ENCODE measurements at regions not wholly inside any gene's neighbourhood (a gene's known extent, or its start where the extent isn't known, plus 50 kb on each side); places are given as distances from the start of the nearest gene placed in this dataset.
"Not testable (repeated sequence)": the region's sequence is repeated elsewhere in the genome, so short reads cannot be mapped to it uniquely, and the experiment has no call there.

GRCh38 chr2:89305623-89306022 is 614.1 kb downstream of the RPIA start:
- not testable (repeated sequence) for H3K36me3 ChIP-seq (ENCODE audit: insufficient read depth, low read length); H3K4me2 ChIP-seq (ENCODE audit: low read length); H3K9me3 ChIP-seq (ENCODE audit: low read length); H3K27me3 ChIP-seq (ENCODE audit: insufficient read depth, low read length); H3K9me2 ChIP-seq (ENCODE audit: low read depth, low read length); H3K4me1 ChIP-seq (ENCODE audit: insufficient read depth, low read length, severe bottlenecking); H3K27ac ChIP-seq (ENCODE audit: low read depth, low read length, poor library complexity, severe bottlenecking); H2AFZ ChIP-seq (ENCODE audit: low read length); H3F3A ChIP-seq (ENCODE audit: insufficient read depth, low read length); H4K20me1 ChIP-seq (ENCODE audit: insufficient read depth, low read length); H3K9ac ChIP-seq (ENCODE audit: low read length); H3K4me3 ChIP-seq (ENCODE audit: low read depth, low read length, poor library complexity, severe bottlenecking); H3K79me2 ChIP-seq (ENCODE audit: insufficient read depth, low read length)

DNA sequence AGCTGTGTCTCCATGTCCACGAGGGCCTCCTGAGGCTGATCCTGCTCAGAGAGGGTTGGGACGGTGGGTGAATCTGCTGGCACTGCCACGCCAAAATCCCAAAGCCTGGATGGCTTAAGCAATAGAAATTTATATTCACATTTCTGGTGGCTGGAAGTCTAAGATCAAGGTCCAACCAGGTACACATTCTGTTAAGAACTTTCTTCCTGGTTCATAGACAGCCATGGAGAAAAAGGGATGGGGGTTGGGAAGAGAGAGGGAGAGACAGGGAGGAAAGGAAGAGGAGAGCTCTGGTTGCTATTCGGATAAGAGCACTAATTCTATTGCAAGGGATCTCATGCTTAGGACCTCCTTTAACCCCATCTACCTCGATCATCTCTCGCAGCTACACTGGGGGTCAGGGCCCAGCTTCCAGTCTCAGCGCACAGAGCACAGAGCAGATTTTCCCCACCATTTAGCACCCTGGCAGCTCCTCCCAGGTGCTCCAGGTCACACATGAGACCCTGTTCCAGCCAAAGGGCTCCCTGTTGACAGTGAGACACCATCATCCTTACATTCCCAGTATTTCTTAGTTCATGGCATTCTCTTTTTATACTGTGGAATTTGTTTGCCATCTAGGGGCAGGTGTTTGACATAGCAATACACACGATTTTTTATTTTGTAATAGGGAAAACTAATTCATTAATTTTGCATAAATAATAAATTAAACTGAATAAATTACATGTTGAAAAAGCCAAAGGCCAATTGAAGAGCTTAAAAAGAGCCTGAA is 615.6 kb downstream of the RPIA start:
- H4K20me1 ChIP-seq (ENCODE audit: insufficient read depth, low read length); H3K79me2 ChIP-seq (ENCODE audit: insufficient read depth, low read length); H3K4me2 ChIP-seq (ENCODE audit: low read length); H3K27ac ChIP-seq (ENCODE audit: low read depth, low read length, poor library complexity, severe bottlenecking); H3K4me1 ChIP-seq (ENCODE audit: insufficient read depth, low read length, severe bottlenecking); H3K9ac ChIP-seq (ENCODE audit: low read length); H3F3A ChIP-seq (ENCODE audit: insufficient read depth, low read length); H3K4me3 ChIP-seq (ENCODE audit: low read depth, low read length, poor library complexity, severe bottlenecking); H2AFZ ChIP-seq (ENCODE audit: low read length); H3K27me3 ChIP-seq (ENCODE audit: insufficient read depth, low read length); H3K9me2 ChIP-seq (ENCODE audit: low read depth, low read length); H3K36me3 ChIP-seq (ENCODE audit: insufficient read depth, low read length); H3K9me3 ChIP-seq (ENCODE audit: low read length): not testable (repeated sequence)

- H3K9ac ChIP-seq (ENCODE audit: low read length); H3K27ac ChIP-seq (ENCODE audit: low read depth, low read length, poor library complexity, severe bottlenecking); H3K9me3 ChIP-seq (ENCODE audit: low read length); H3F3A ChIP-seq (ENCODE audit: insufficient read depth, low read length); H3K79me2 ChIP-seq (ENCODE audit: insufficient read depth, low read length); H3K27me3 ChIP-seq (ENCODE audit: insufficient read depth, low read length); H4K20me1 ChIP-seq (ENCODE audit: insufficient read depth, low read length); H3K9me2 ChIP-seq (ENCODE audit: low read depth, low read length); H3K36me3 ChIP-seq (ENCODE audit: insufficient read depth, low read length); H3K4me2 ChIP-seq (ENCODE audit: low read length); H3K4me3 ChIP-seq (ENCODE audit: low read depth, low read length, poor library complexity, severe bottlenecking); H2AFZ ChIP-seq (ENCODE audit: low read length); H3K4me1 ChIP-seq (ENCODE audit: insufficient read depth, low read length, severe bottlenecking): not testable (repeated sequence)
These were observed 627.5 kb downstream of the RPIA start for GRCh38 chr2:89318990-89319389.

DNA sequence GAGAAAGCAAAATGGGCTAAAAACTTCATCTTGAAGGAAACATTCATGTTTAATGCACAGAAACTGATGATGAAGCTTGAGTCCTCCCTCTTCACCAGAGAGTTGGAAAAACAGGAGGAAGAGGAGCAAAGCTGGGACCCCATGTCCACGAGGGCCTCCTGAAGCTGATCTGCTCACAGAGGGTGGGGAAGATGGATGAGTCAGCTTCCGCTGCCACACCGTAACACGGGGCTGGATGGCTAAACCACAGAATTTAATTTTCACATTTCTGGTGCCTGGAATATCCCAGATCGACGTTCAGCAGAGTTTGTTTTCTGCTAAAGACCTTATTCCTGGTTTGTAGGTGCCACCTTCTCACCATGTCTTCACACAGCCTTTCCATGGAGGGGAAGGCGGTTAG is 634.4 kb downstream of the RPIA start:
- H2AFZ ChIP-seq (ENCODE audit: low read length); H3K9me2 ChIP-seq (ENCODE audit: low read depth, low read length); H3F3A ChIP-seq (ENCODE audit: insufficient read depth, low read length); H3K4me3 ChIP-seq (ENCODE audit: low read depth, low read length, poor library complexity, severe bottlenecking); H3K79me2 ChIP-seq (ENCODE audit: insufficient read depth, low read length); H3K9ac ChIP-seq (ENCODE audit: low read length); H3K9me3 ChIP-seq (ENCODE audit: low read length); H3K36me3 ChIP-seq (ENCODE audit: insufficient read depth, low read length); H3K4me2 ChIP-seq (ENCODE audit: low read length); H4K20me1 ChIP-seq (ENCODE audit: insufficient read depth, low read length); H3K27me3 ChIP-seq (ENCODE audit: insufficient read depth, low read length); H3K27ac ChIP-seq (ENCODE audit: low read depth, low read length, poor library complexity, severe bottlenecking); H3K4me1 ChIP-seq (ENCODE audit: insufficient read depth, low read length, severe bottlenecking): not testable (repeated sequence)

GRCh38 chr2:89326455-89326854 is 635.0 kb downstream of the RPIA start:
- not testable (repeated sequence) for H3K9ac ChIP-seq (ENCODE audit: low read length); H3K9me2 ChIP-seq (ENCODE audit: low read depth, low read length); H3K36me3 ChIP-seq (ENCODE audit: insufficient read depth, low read length); H3K4me2 ChIP-seq (ENCODE audit: low read length); H3K9me3 ChIP-seq (ENCODE audit: low read length); H3K79me2 ChIP-seq (ENCODE audit: insufficient read depth, low read length); H3K27ac ChIP-seq (ENCODE audit: low read depth, low read length, poor library complexity, severe bottlenecking); H3K4me3 ChIP-seq (ENCODE audit: low read depth, low read length, poor library complexity, severe bottlenecking); H3K4me1 ChIP-seq (ENCODE audit: insufficient read depth, low read length, severe bottlenecking); H2AFZ ChIP-seq (ENCODE audit: low read length); H3F3A ChIP-seq (ENCODE audit: insufficient read depth, low read length); H4K20me1 ChIP-seq (ENCODE audit: insufficient read depth, low read length); H3K27me3 ChIP-seq (ENCODE audit: insufficient read depth, low read length)
- TF ChIP-seq CTCF (IDR thresholded peaks at IDR 0.05; ENCODE audit: low read length): peak; percentile 22; the same call in 1 of the 2 replicates

- not testable (repeated sequence) for H2AFZ ChIP-seq (ENCODE audit: low read length); H3K4me2 ChIP-seq (ENCODE audit: low read length); H3K9me3 ChIP-seq (ENCODE audit: low read length); H3K4me1 ChIP-seq (ENCODE audit: insufficient read depth, low read length, severe bottlenecking); H3K36me3 ChIP-seq (ENCODE audit: insufficient read depth, low read length); H3F3A ChIP-seq (ENCODE audit: insufficient read depth, low read length); H3K27me3 ChIP-seq (ENCODE audit: insufficient read depth, low read length); H3K9me2 ChIP-seq (ENCODE audit: low read depth, low read length); H4K20me1 ChIP-seq (ENCODE audit: insufficient read depth, low read length); H3K4me3 ChIP-seq (ENCODE audit: low read depth, low read length, poor library complexity, severe bottlenecking); H3K27ac ChIP-seq (ENCODE audit: low read depth, low read length, poor library complexity, severe bottlenecking); H3K79me2 ChIP-seq (ENCODE audit: insufficient read depth, low read length); H3K9ac ChIP-seq (ENCODE audit: low read length)
These were observed 637.3 kb downstream of the RPIA start for GRCh38 chr2:89328790-89329189.
